NCI-H2227 (cell line): ENCODE measurements at regions not wholly inside any gene's neighbourhood (a gene's known extent, or its start where the extent isn't known, plus 50 kb on each side); places are given as distances from the start of the nearest gene placed in this dataset.
A peak's percentile ranks its signal among the peaks of the same experiment; 100 is the strongest.
"Not testable (repeated sequence)": the region's sequence is repeated elsewhere in the genome, so short reads cannot be mapped to it uniquely, and the experiment has no call there.

Source experiments
- DNase-seq: peaks from one replicate; lab custom pipeline; 2025; ENCODE audit not compliant: unreplicated experiment; lab: John Stamatoyannopoulos, UW

DNA sequence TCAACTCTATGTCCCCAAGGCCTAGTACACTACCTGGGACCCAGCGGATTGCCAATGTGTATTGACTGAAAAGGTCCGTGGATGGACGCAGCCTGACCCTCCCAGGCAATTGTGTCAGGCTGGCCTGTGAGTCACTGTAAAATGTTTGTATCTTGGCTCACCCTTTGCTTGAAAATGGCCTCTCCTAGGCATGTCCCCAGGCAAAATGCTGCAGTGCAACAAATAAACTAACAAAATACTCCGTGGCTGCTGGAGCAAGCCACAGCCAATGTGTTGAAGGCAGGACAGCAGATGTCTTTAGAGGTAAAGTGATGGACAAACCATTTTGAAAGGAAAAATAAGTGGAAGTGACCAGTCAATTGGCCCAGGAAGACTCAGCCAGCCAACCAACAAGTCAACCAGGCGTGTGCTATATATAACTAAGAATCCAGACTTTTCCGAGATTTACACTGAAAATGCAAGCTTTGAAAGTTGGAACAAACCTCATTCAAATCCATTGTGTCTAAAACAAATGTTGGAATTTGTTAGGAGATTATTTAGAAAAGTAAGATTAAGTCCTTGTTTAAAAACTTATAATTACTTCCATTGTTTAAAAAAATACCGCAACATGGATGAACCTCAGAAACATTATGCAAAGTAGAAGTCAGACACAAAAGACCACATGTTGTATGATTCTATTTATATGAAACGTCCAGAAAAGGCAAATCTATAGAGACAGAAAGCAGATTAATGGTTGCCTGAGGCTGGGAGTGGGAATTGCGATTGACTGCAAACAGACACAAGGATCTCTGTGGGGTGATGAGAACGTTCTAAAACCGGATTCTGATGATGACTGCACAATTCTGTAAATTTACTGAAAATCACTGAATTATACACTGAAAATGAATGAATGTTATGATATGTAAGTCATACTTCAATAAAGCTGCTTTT lies 191.2 kb downstream of the TLE3 start:
- no peak for DNase-seq

- no peak for DNase-seq
Observed at GRCh38 chr15:69908060-69908459, 189.7 kb downstream of the TLE3 start.

DNA sequence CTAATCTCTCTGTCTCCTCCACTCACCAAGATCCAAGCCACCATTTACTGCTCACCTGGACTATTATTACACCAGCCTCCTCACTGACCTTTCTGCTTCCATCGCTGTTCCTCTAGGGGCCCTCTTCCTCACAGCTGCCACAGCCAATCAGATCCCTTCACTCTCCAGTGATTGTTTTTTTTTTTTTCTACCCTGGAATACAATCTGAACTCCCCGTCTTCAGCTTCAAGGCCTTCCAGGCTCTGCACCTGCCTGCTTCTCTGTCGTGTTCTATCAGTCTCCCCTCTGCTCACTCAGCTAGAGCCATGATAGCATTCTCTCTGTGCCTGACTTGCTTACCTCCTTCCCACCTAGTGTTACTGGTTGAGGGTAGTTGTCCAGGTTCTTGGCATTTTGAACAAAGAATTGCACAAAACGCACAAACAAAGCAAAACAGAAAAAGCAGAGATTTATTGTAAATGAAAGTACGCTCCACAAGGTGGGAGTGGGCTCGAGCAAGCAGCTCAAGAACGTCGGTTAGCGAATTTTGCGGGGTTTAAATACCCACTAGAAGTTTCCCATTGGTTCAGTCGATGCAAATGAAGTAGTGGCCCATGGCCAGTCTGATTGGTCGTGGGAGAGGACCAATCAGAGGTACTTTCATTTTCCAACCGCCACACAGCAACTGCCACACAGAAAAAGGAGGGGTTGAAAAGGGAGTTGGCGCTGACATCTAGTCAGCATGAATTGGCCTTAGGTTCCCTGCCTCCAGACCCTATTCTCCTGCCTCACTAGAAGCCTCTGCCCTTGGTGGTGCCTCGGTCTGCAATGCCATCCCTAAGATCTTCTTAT lies 188.9 kb downstream of the TLE3 start:
- DNase-seq: no peak

DNA sequence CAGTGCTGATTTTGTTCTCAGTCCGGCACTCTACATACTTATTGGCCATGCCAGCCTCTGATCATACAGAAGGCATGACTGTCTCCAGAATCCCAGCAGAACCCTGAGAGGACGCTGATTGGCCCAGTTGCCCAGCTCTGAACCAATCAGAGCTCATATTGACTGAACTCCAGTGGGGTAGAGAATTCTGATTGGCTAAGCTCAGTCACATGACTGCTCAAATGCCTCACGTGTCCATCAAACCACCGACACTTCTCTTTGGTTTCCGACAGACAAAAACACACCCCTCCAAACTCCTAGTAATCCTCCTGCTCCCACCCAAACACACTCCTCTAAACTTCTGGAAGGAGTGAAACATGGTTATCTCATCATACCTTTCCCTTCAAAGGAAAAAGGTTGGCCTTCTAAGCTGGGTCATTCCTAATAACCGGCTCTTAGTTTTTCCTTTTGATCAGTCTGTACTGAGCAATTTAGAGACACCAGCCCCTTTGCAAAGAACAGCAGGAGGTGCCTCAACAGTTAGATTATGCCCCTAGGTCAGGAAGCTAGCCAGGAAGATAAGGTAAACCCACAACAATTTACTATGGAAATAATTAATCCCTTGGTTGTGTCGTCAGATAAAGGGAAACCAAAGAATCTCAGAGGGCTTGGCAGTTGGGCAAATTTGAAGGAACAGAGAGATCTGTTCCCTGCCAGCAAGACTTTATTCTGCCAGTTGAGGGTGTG lies 187.8 kb downstream of the TLE3 start:
- peak; percentile 32 for DNase-seq

DNA sequence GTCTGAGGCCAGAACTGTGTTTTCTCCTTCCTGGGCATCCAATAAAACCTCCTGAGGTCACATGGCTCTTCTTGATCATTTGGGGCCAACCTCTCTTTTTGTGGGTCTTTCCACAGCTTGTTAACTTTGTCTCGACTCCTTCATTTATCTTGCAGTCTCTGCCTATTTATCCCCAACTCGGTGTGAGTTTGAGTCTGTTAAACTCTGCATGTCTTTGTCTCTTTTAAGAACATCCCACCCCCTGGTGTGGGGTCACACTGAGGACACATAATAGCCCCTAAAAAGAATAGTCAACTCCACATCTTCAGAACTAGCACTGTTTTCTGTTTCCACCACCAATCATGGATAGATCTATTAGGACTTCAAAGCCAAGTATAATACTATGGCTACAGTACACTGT lies 187.2 kb downstream of the TLE3 start:
- DNase-seq: peak; percentile 15

GRCh38 chr15:69912116-69912515 lies 185.6 kb downstream of the TLE3 start:
- no peak for DNase-seq

- no peak for DNase-seq
Observed at GRCh38 chr15:69914040-69914439, 183.7 kb downstream of the TLE3 start.

- DNase-seq: no peak
Observed at GRCh38 chr15:69914960-69915359, 182.8 kb downstream of the TLE3 start.

- no peak for DNase-seq
Observed at GRCh38 chr15:69916169-69916785, 181.4 kb downstream of the TLE3 start.

- no peak for DNase-seq
Observed at GRCh38 chr15:69917056-69917455, 180.7 kb downstream of the TLE3 start.

DNA sequence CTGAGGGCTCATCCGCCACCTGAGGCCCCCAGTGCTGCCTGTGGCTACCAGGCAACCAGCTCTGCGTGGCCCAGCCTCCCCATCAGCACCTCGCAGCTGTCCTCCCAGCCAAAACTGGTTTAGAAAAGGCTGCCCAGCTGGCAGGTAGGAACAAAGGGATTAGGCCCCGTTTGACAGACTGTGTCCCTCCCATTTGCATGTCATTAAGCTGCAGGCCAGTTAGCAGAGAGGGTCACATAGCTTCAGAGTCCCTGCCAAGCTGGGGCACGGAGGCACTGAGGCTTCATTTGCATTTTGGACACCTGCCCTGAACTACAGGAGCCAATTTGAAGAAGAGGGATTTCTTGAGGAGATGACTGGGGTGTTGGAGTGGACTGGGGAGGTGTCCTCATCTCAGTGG lies 177.9 kb downstream of the TLE3 start:
- no peak for DNase-seq

DNA sequence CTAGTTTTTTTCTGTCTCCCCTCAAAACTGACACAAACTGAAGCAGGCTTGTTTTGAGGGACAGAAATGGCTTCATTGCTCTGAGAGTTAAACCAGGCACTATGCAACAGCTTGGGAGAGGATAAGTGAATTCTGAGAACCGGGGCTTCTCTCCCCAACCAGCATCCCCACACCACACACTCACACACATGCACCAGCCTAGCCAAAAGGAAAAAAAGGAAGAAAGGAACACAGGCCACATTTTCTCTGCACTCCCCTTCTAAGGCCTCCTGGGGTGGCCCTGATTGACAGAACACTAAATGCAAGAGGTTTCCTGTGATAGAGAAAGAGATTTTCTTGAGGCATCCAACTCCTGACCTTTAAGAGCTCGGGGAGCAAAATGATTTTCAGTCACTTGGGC lies 177.5 kb downstream of the TLE3 start:
- no peak for DNase-seq

- DNase-seq: no peak
Observed at GRCh38 chr15:69921626-69922619, 175.8 kb downstream of the TLE3 start.

- no peak for DNase-seq
Observed at GRCh38 chr15:69924531-69924930, 173.2 kb downstream of the TLE3 start.

DNA sequence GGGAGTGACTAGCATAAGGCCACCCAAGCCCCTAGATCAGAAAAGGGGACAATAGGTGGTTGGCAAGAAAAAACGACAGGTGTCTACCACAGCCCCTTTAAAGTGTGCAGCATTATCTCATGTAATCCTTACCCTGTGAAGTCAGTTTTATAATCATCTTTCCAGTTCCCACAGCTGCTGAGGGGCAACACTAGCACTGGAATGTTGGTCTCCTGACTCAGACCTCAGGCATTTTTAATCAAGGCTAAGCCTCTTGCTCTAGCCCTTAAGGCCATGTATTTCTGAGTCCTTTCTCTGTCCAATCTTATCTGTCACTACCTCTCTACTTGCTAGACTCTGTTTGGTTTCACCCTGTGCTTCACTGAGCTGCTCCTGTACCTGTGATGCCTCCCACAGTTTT lies 171.7 kb downstream of the TLE3 start:
- DNase-seq: no peak

- no peak for DNase-seq
Observed at GRCh38 chr15:69926721-69927120, 171.0 kb downstream of the TLE3 start.

- not testable (repeated sequence) for DNase-seq
Observed at GRCh38 chr15:69928890-69929289, 168.8 kb downstream of the TLE3 start.

DNA sequence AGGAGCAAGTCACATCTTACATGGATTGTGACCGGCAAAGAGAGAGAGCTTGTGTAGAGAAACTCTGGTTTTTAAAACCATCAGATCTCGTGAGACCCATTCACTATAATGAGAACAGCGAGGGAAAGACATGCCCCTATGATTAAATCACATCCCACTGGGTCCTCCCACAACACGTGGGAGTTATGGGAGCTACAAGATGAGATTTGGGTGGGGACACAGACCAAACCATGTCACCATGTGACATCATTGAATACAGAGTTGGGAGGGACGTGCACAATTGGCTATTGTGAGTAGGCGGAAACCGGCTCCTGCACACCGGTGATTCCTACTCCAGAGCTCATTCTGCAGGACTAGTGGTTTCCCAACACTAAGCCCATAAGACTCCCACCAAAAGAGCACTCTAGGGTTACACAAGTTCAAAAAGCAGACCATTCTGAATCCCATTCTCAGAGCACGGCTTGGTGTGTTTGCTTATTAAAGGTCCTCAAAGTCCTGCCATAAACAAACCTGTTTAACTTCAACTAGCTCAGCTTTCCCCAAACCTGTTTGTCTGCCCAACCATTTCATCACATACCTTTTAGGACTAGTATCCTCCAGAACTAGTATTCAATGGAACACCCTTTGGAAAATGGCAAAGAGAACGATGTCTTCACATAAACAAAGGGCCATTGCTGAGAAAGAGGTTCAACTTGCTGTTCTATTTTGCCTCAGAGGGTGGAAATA lies 167.6 kb downstream of the TLE3 start:
- DNase-seq: no peak

- DNase-seq: no peak
Observed at GRCh38 chr15:69930754-69931153, 167.0 kb downstream of the TLE3 start.
